Calu3 (cell line): ENCODE measurements at regions not wholly inside any gene's neighbourhood (a gene's known extent, or its start where the extent isn't known, plus 50 kb on each side); places are given as distances from the start of the nearest gene placed in this dataset.

Source experiments
- BruUV-seq: library from RNA; stranded (reverse); fragments of 400-500 nt; replicated peaks from 2 replicates; lab custom pipeline; 2021; lab: Mats Ljungman, UMichigan
- CTCF ChIA-PET: fragments of 300-600 bp; sonication (Branson Sonifier 250); formaldehyde crosslinking; loops from one replicate; lab custom pipeline; 2022; ENCODE audit warnings: antibody characterized with exemption; lab: Charles Lee
- DNase-seq: peaks from one replicate; pipeline ENCODE4 v3.0.0; 2022
- H3K27ac Mint-ChIP-seq: one replicate; pipeline ENCODE4 v1.8.0; 2022; ENCODE audit warnings: mixed read lengths; ENCODE audit not compliant: unreplicated experiment
- H3K27me3 Mint-ChIP-seq: one replicate; pipeline ENCODE4 v1.8.0; 2022; ENCODE audit warnings: mixed read lengths; ENCODE audit not compliant: unreplicated experiment
- H3K36me3 Mint-ChIP-seq: one replicate; pipeline ENCODE4 v1.8.0; 2022; ENCODE audit warnings: mild to moderate bottlenecking, moderate library complexity, mixed read lengths; ENCODE audit not compliant: insufficient read depth, unreplicated experiment
- H3K4me1 Mint-ChIP-seq: one replicate; pipeline ENCODE4 v1.8.0; 2022; ENCODE audit warnings: mild to moderate bottlenecking, low read depth, mixed read lengths; ENCODE audit not compliant: unreplicated experiment
- H3K4me3 Mint-ChIP-seq: one replicate; pipeline ENCODE4 v1.8.0; 2022; ENCODE audit warnings: mild to moderate bottlenecking, low read depth, moderate library complexity, mixed read lengths; ENCODE audit not compliant: unreplicated experiment
- H3K9me3 Mint-ChIP-seq: one replicate; pipeline ENCODE4 v1.8.0; 2022; ENCODE audit warnings: low read depth, mixed read lengths; ENCODE audit not compliant: unreplicated experiment
- intact Hi-C: fragments of 100-400 bp; cut with micrococcal nuclease; formaldehyde crosslinking; loops from one replicate; pipeline ENCODE4 v1.10.0; 2022; ENCODE audit not compliant: unreplicated experiment
- TF ChIP-seq, protein P1 (sequence below): fragments of 200-600 bp; IDR thresholded peaks from one replicate; pipeline ENCODE4 v1.8.0; 2022; ENCODE audit warnings: antibody characterized with exemption; ENCODE audit not compliant: unreplicated experiment

DNA sequence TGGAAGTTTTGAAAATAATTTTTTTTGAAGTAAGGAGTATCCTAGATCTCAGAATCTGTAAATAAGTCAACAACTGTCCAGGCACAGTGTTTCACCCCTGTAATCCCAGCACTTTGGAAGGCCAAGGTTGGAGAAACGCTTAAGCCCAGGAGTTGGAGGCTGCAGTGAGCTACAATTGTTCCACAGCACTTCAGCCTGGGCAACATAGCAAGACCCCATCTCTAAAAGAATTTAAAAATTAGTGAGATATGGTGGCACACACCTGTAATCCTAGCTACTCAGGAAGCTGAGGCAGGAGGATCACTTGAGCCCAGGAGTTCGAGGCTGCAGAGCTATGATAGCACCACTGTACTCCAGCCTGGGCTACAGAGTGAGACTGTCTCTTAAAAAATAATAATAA is 87.2 kb upstream of the ZNF507 start:
- TF ChIP-seq, protein P1, sequence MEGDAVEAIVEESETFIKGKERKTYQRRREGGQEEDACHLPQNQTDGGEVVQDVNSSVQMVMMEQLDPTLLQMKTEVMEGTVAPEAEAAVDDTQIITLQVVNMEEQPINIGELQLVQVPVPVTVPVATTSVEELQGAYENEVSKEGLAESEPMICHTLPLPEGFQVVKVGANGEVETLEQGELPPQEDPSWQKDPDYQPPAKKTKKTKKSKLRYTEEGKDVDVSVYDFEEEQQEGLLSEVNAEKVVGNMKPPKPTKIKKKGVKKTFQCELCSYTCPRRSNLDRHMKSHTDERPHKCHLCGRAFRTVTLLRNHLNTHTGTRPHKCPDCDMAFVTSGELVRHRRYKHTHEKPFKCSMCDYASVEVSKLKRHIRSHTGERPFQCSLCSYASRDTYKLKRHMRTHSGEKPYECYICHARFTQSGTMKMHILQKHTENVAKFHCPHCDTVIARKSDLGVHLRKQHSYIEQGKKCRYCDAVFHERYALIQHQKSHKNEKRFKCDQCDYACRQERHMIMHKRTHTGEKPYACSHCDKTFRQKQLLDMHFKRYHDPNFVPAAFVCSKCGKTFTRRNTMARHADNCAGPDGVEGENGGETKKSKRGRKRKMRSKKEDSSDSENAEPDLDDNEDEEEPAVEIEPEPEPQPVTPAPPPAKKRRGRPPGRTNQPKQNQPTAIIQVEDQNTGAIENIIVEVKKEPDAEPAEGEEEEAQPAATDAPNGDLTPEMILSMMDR: no peak
- Mint-ChIP-seq H3K27me3 (peaks cover 34% of the 10 kb centered on the region), H3K36me3 (no peaks in the 10 kb centered on the region), H3K27ac (no peak overlapping the region), H3K4me1 (no peaks in the 10 kb centered on the region), H3K4me3 (no peak overlapping the region), H3K9me3 (no peaks in the 10 kb centered on the region)
- intact Hi-C loops: no loop called here
- DNase-seq: no peak
- BruUV-seq: no TSS peak
- CTCF ChIA-PET: no interaction called here

DNA sequence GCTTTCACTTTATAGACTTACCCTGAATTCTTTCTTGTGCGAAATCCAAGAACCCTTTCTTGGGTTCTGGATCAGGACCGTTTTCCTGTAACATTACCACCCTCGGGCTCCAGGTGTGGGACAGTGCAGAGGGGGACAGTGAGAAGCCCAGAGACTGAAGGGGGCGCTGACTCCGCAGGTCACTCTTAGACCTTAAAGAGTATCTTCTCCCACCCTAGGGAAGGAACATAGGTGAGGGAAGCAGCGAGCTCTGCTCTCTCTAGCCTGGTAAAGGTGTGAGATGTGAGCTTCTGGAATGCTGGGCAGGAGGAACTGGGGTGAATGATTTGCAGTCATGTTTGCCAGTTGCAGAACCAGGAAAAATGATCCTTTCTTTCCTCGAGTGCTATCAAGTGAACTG is 80.8 kb upstream of the ZNF507 start:
- no TSS peak for BruUV-seq
- no peak overlapping the region for H3K27ac Mint-ChIP-seq
- CTCF ChIA-PET: no interaction called here
- no peaks in the 10 kb centered on the region for H3K9me3 Mint-ChIP-seq
- H3K4me1 Mint-ChIP-seq: no peaks in the 10 kb centered on the region
- no peak for DNase-seq
- no peak overlapping the region for H3K4me3 Mint-ChIP-seq
- no peaks in the 10 kb centered on the region for H3K36me3 Mint-ChIP-seq
- intact Hi-C loops: no loop called here
- no peaks in the 10 kb centered on the region for H3K27me3 Mint-ChIP-seq
- TF ChIP-seq, protein P1: no peak

DNA sequence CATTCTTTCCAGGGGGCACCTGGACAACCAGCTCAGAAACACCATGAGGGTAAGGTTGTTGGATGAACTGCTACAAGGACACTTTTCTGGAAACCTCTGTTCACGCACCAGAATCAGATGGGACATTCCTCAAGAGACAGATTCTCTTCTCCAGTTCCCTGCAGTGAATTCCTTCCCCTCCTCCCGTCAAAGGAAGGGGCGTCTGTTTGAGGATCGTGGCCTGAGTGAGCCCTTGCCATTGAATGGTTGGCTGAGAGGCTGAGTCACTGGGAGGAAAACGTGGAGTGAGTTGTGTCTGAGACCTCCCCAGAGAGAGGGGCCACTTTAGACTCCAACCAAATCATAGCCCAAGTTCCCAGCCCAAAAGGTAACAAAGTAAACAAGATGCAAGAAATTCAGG is 79.4 kb upstream of the ZNF507 start:
- Mint-ChIP-seq H3K27ac (no peak overlapping the region), H3K36me3 (no peaks in the 10 kb centered on the region), H3K27me3 (no peaks in the 10 kb centered on the region), H3K9me3 (no peaks in the 10 kb centered on the region), H3K4me3 (no peak overlapping the region), H3K4me1 (no peaks in the 10 kb centered on the region)
- TF ChIP-seq, protein P1: no peak
- CTCF ChIA-PET: no interaction called here
- no TSS peak for BruUV-seq
- intact Hi-C loops: no loop called here
- no peak for DNase-seq

DNA sequence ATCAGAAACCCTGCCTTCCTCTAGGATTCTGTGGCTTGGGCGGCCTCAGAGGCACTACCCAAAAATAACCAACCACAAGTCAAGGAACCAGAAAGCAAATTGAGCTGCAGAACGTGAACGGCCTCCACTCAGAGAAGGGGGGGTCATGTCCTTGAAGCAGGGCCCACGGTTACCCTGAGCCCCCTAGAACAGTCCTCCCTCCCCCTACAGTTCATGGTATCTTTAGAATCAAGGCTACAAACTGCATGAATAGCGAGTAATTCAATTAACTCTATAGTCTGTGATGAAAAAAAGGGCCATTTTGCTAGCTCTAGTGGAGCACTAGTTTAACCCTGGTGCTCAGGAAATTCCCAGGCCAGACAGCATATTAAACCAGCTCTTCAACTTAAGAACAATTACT is 79.0 kb upstream of the ZNF507 start:
- TF ChIP-seq, protein P1: no peak
- DNase-seq: no peak
- no peaks in the 10 kb centered on the region for H3K36me3 Mint-ChIP-seq
- peaks cover 1% of the 10 kb centered on the region for H3K27me3 Mint-ChIP-seq
- H3K4me1 Mint-ChIP-seq: no peaks in the 10 kb centered on the region
- no peak overlapping the region for H3K4me3 Mint-ChIP-seq
- intact Hi-C loops: no loop called here
- CTCF ChIA-PET: no interaction called here
- no peaks in the 10 kb centered on the region for H3K9me3 Mint-ChIP-seq
- no peak overlapping the region for H3K27ac Mint-ChIP-seq
- BruUV-seq: no TSS peak
